ENCODE measurements at regions not wholly inside any gene's neighbourhood (a gene's known extent, or its start where the extent isn't known, plus 50 kb on each side); places are given as distances from the start of the nearest gene placed in this dataset.

DNA sequence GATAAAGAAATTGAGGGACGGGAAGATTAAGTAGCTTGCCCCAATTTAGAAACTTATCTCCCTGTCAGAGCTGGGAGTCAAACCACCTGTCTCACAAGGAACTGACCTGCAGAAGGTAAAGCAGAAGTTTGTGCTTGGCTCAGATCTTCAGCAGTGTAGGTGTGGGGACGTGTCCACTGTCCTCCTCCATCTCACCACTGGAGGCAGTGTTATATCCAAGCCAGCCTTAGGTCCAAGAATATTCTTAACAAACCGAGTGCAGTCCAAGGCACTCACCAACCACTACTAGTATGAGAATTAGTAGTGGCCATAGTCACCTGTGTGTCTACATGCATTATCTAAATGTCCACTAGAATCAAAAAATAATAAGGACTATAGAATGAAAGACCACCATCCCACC is 86.3 kb upstream of the IRX1 start (continued):
- TF ChIP-seq, protein P1, sequence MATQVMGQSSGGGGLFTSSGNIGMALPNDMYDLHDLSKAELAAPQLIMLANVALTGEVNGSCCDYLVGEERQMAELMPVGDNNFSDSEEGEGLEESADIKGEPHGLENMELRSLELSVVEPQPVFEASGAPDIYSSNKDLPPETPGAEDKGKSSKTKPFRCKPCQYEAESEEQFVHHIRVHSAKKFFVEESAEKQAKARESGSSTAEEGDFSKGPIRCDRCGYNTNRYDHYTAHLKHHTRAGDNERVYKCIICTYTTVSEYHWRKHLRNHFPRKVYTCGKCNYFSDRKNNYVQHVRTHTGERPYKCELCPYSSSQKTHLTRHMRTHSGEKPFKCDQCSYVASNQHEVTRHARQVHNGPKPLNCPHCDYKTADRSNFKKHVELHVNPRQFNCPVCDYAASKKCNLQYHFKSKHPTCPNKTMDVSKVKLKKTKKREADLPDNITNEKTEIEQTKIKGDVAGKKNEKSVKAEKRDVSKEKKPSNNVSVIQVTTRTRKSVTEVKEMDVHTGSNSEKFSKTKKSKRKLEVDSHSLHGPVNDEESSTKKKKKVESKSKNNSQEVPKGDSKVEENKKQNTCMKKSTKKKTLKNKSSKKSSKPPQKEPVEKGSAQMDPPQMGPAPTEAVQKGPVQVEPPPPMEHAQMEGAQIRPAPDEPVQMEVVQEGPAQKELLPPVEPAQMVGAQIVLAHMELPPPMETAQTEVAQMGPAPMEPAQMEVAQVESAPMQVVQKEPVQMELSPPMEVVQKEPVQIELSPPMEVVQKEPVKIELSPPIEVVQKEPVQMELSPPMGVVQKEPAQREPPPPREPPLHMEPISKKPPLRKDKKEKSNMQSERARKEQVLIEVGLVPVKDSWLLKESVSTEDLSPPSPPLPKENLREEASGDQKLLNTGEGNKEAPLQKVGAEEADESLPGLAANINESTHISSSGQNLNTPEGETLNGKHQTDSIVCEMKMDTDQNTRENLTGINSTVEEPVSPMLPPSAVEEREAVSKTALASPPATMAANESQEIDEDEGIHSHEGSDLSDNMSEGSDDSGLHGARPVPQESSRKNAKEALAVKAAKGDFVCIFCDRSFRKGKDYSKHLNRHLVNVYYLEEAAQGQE (IDR thresholded peaks at IDR 0.05), result no peak
- TF ChIP-seq HEYL (CRISPR knock-in tag; IDR thresholded peaks at IDR 0.05), result no peak
- TF ChIP-seq GATA3 (IDR thresholded peaks at IDR 0.05; ENCODE audit: borderline replicate concordance), result no peak
- TF ChIP-seq HDAC2 (IDR thresholded peaks at IDR 0.05), result no peak
- TF ChIP-seq BHLHE40 (IDR thresholded peaks at IDR 0.05; ENCODE audit: low read depth, low read length), result no peak
- TF ChIP-seq ZFP36 (IDR thresholded peaks at IDR 0.05; ENCODE audit: borderline replicate concordance, partially characterized antibody), result no peak

DNA sequence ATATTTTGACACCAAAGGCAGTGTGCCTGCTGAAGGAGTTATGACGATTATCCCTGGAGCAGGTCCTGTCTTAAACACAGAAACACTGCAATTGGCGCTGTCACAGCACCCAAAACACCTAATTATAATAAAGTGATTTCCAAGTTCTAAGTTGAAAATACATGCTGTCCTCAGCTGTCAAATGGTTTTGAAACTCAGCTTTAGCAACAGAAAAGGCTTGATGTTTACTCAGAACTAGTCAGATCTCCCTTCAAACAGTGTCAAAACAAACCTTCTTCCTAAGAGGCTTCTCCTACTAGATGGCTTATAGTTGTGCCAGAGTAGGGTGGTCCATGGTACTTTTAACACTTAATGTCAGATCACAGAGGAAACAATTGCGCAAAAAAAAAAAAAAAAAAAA is 87.2 kb upstream of the IRX1 start:
- CTCF ChIA-PET, result interaction anchor here (0.6 kb wide), 2 partner anchors 34 to 1849 kb away, joined by 3 read pairs; no protein-coding TSS in a partner anchor
- FAIRE-seq, result no peak
- POLR2A ChIA-PET, result no interaction called here

DNA sequence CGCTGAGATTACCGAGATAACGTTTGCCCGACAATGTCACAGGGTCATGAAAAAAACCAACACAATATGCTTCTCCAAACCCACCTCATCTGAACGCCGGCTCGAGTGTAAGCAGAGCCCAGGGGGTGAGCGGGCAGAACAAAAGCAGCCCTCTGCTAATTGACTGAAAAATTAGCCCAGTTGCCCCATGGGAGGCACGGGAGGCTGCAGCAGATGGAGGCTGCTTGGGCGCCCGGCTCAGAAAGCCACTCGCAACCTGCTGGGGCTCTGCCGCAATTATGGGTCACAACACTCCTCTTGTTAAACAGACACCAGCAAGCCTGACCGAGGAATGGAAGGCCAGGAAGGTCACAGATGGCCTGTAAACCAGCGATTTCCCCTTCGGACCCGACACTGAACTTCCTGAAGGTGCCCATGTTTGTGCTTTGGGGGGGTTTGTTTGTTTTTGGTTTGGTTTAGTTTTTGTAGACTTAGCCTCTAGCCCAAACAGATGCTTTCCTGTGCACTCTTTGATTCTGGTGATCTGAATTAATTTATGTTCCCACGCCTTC is 104.6 kb upstream of the IRX1 start:
- H3K27ac ChIP-seq, result no peak overlapping the region
- no peak for TF ChIP-seq ESRRA (IDR thresholded peaks at IDR 0.05; ENCODE audit: borderline replicate concordance, low read length)
- TF ChIP-seq NFE2L2 (conservative IDR thresholded peaks at IDR 0.05; ENCODE audit: low read length), result no peak
- no peak for TF ChIP-seq RCOR1 (IDR thresholded peaks at IDR 0.05; ENCODE audit: low read depth, low read length)
- TF ChIP-seq MYC (IDR thresholded peaks at IDR 0.05; ENCODE audit: borderline replicate concordance, low read length), result no peak
- no peak for TF ChIP-seq EP300 (IDR thresholded peaks at IDR 0.05)
- TF ChIP-seq, protein P2, sequence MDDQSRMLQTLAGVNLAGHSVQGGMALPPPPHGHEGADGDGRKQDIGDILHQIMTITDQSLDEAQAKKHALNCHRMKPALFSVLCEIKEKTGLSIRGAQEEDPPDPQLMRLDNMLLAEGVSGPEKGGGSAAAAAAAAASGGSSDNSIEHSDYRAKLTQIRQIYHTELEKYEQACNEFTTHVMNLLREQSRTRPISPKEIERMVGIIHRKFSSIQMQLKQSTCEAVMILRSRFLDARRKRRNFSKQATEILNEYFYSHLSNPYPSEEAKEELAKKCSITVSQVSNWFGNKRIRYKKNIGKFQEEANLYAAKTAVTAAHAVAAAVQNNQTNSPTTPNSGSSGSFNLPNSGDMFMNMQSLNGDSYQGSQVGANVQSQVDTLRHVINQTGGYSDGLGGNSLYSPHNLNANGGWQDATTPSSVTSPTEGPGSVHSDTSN (IDR thresholded peaks at IDR 0.05), result no peak
- no peak for TF ChIP-seq HDAC2 (IDR thresholded peaks at IDR 0.05)
- H3K9me3 ChIP-seq, result no peaks in the 10 kb centered on the region
- no peak for ATAC-seq
- POLR2A ChIA-PET, result no interaction called here
- FAIRE-seq, result no peak
- no peak for DNase-seq (ENCODE audit: low read depth in 1 of 2, low spot score in 1 of 2)
- CTCF ChIA-PET, result no interaction called here
- WGBS (ENCODE audit: missing lambda C conversion rate), result 41% methylated on average over 17 of the region's 18 CpGs
- H3K4me1 ChIP-seq, result no peaks in the 10 kb centered on the region
- H3K4me2 ChIP-seq, result no peak overlapping the region
- no peak overlapping the region for H3K4me3 ChIP-seq

More for the DNA sequence above, 87.2 kb upstream of the IRX1 start:
- H3K4me3 ChIP-seq, result no peak overlapping the region
- H3K4me1 ChIP-seq, result no peaks in the 10 kb centered on the region
- WGBS (ENCODE audit: missing lambda C conversion rate), result 23% methylated on average over 3 of the region's 3 CpGs
- no peaks in the 10 kb centered on the region for H3K9me3 ChIP-seq
- H3K4me2 ChIP-seq, result no peak overlapping the region
- DNase-seq (ENCODE audit: low read depth in 1 of 2, low spot score in 1 of 2) (no peak), ATAC-seq (no peak)
- TF ChIP-seq, protein P1 (IDR thresholded peaks at IDR 0.05), result no peak
- TF ChIP-seq ZC3H11A (IDR thresholded peaks at IDR 0.05), result no peak
- H3K27ac ChIP-seq, result no peak overlapping the region

Measured in A549 (cell line).